ENCODE measurements at regions not wholly inside any gene's neighbourhood (a gene's known extent, or its start where the extent isn't known, plus 50 kb on each side); places are given as distances from the start of the nearest gene placed in this dataset.
A peak's percentile ranks its signal among the peaks of the same experiment; 100 is the strongest.

DNA sequence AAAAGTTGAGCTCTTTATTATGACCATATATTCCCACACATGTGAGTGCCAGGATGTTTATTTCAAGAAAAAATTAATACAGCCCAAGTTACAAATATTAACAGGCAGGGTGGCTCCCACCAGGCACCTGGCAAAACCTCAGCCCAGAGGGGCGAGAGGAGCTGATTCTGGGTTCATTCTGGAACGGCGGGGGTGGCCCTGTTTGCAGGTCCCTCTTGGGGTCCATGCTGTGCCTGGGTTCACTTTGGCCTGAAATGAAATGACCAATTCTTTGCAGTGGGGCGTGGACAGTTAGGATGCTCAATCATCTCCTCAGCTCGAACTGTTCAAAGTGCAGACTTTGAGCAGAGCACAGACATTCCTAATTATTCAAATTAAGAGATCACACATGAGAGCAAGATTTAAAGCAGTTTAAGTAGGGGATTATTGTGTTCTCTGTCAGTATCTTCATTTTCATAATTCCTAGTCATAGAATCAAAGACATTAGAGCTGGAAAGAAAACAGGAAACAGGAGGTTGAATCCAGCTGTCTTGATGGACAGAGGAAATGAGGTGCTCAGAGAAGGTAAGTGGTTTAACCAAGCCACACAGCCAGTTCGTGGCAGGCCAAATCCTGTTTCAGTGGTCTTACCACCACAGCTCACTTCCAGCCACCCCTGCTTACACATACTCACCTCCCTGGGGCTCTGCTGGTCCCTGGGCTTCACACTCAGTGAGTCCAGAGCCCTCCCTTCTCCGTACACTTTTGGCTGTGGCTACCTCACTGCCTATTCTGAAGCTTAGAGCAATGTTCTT lies 363.9 kb upstream of the TNRC6C start:
- intact Hi-C loops (cut with DNase I) = no loop called here
- DNase-seq = no peak

DNA sequence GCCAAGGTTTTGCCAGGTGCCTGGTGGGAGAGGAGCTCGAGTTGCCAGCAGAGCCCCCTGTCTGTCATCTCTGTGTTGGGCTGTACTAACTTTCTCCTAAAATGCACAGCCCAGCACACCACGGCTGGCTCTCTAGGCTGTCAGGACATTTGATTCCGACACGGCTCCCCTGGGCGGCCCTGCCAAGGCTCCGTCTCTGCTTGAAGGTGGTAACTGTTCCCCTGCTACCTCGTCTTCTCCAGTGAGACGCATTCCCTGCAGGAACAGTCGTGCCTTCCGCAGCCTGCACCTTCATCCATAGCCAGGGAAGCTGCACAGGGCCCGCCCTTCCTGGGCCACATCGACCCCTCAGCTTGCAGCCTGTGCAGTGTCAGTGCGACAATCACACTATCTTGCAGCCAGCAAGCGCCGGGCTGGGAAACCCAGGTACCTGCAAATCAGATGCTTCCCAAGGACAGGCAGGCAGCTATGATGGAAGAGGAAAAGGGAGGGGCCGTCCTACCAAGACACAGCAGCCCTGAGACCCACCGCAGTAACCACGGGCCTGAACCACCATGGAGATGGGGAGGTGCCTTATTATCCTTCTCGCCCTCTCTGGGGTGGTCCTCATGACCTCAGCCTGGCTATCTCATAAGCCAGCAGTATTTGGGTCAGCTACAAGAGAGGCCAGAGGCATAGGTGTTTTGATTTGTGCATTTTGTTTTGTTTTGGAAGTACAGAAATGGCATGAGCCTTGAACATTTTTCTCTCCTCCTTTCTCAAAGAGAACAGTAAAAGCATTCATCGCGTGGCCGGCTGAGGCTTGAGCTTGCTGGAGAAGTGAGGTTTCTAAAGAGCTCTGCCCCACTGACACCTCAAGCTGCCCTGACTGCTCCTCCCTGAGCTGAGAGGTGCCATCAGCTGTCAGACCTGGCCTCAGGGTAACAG lies 361.7 kb upstream of the TNRC6C start:
- intact Hi-C loops (cut with DNase I) = no loop called here

DNA sequence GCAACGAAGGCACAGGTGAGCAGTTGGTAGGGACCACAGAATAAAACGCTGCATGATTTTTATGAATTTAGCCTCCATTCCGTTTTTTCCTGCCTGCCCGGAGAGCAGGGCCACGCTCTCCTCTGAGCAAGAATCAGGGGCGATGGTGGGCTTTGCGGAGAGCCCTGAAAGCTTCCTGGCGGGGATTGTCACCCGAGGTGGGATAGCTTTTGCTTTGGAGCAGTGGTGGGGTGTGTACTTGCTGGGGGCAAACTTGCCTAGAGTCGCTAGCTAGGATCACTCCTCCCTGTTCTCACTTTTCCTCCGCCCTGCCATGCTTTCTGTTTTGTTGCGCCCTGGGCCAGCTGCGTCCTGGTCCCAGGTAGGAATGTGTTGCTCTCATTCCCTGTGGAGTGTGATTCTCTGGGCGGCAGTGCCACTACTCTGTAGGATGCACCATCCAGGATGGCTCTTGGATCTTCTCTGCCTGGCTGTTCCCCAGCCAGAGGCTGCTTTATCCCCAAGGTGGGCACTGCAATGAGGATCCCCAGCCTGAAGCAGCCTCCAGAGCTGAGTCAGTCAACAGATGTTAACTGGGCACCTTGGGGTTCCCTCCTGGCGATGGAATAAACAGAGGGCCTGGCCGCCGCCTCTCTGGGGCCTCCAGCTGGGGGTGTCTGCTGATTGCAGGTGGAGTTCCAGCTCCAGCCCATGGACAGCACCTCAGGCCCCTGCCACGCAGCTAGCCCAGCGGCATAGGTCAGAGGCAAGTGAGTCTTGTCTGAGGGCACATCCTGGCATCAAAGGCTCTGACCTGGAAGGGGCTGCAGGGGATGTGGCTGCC lies 360.9 kb upstream of the TNRC6C start:
- peak in 1 of 10 donors; percentile 69 for DNase-seq
- intact Hi-C loops (cut with DNase I) = no loop called here

More for the DNA sequence above, 361.7 kb upstream of the TNRC6C start:
- DNase-seq = peak in 1 of 10 donors; percentile 69

DNA sequence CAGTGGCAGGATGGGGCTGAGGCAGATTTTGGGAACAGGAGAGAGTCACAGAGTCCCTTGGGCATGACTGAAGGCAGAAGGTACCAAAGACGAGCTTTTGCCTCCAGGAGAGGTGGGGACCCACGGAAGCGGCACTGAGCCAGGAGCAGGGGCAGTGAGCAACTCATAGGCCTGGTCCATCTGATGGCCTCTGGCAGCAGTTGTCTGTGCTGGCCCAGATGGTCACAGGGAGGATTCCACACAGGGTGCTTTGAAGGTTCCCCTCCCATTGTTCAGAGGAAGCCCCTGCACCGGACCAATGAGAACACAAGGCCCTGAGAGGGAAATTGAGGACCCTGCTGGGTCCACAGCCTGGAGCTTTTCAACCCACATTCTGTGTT lies 360.3 kb upstream of the TNRC6C start:
- intact Hi-C loops (cut with DNase I) = no loop called here
- DNase-seq = no peak

DNA sequence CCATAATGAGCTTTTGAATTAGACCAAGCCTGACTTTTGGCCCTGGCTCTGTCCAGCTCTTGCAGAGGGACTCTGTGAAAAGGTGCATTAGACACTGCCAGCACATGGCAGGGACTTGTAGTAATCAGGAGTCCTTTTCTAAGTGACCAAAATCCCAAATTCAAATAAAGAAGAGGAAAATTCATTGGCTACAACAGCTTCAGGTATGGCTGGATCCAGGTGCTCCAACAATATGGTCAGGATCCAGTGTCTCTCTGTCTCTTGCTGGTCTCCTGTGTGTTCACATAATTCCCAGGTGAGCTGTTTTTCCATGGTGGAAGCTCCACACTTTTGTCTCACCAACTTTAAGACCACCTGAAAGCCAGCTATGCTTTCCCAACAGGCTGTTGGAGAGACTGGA lies 358.8 kb upstream of the TNRC6C start:
- DNase-seq = no peak

DNA sequence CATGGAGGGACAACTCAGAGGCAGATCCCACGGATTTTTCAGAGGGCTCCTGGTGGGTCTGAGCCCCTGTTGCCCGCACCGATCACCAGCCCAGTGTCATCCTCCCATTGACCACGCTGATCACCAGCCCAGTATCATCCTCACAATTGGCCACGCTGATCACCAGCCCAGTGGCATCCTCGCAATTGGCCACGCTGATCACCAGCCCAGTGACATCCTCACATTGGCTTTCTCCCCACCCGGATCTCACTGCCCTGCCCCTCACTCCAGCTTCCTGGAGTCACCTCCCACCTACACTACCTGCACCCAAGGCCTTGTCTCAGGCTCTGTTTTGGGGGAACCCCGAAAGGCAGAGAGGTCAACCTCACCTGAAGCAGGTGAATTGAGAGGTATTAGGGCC lies 358.2 kb upstream of the TNRC6C start:
- intact Hi-C loops (cut with DNase I) = no loop called here
- no peak for DNase-seq

More for the DNA sequence above, 358.8 kb upstream of the TNRC6C start:
- intact Hi-C loops (cut with DNase I) = no loop called here

DNA sequence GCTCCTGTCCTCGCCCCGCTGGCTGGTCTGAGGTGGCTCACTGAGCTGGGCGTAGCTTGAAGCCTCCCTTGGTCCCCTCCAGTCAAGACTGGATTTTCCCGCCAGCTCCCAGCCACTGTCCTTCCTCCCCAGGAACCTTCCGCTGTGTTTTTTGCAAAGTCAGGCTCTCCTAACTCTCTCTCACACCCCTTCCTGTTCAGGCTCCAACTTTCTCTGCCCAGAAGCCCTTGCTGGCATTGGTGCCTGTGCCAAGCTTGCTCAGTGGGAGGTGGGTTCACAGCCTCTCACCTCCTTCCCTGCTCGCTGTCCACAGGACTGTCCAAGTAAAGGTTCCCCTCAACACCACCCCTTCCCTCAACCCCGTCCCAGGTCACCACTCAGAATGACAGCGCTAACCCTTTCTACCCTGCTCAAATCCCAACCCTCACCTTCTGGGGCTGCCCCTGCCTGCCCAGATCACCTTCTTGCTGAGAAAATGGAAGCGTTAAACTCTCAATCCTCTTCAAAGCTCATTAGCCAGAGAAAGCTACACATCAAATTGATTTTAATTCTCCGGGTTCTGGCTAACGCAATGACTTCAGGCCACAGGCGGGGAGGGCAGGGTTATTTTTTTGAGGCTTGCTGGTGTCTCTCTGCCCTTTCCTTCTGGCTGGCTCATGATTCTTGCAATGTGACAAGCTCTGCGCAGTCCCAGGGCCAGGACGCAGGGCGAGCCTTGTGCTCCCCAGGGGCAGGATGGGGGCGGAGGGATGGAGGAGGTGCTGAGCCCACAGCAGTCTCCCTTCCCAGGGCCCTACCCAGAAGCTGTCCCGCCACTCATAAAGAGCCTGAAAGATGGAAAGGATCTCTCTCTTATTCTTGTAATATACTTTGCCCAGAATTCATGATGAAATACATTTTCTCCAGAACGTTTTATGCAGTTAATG lies 357.2 kb upstream of the TNRC6C start:
- no peak for DNase-seq
- intact Hi-C loops (cut with DNase I) = no loop called here

DNA sequence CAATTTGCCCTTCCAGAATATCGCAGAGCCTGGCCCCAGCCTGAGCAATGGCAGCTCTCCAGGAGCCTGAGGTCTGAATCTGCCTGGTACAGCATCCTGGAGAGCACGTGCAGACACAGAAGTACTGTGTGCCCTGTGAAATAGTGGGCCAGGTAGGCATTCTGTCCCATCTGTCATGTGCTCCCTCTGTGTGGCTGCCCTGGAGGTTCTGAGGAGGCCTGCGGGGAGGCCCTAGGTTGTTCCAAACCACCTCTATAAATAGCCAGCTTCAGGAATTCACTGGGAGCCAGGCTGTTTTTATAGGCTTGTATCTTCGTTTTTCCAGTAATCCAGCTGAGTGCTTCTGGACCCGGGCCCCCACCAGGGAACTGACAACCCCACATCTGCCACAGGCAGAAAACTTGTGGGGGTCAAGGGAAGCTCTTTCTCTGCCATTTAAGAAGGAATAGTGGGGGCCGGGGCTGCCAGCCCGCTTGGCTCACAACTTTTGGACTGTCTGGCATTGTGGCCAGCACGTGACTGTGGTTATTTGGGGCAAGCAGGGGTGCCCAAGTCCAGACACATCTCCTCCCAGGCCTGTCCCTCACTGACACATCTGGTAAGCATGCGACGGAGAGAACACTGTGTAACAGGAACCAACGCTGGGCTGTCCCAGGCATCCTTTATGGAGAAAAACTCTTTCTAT lies 356.3 kb upstream of the TNRC6C start:
- DNase-seq = no peak
- intact Hi-C loops (cut with DNase I) = no loop called here

DNA sequence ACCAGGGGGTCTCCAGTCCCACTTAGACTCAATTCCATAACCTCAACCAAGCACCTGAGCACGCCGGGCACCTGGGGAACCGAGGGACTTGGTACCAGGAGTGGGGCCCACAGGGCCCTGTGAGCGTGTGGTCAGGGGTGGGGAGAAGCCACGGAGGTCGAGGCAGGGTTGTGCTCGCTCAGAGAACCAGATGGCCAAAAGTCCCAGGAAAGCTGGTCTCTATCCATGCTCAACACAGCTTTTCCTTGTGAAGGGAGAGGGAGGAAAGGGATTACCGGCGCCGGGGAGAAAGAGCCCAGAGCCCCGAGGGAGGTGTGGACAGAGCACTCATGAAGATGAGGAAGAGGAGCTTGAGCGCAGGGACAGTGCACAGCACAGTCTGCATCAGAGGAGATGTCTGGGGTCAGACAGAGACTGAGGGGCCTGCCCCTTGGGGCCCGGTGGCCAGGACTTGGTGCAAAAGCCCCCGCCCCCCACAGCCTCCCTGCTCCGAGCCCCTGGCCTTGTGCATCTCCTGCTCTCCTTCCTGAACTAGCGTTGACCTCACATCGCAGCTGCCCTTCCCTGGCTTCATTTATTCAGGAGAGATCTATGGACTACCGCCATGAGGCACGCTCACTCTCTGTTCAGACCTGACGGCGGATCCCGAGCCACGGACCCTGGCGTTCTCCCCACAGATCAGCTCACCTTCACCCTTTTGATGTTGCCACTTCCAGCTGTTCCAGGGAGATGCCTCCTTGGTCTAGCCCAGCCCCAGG lies 355.4 kb upstream of the TNRC6C start:
- intact Hi-C loops (cut with DNase I) = no loop called here
- no peak for DNase-seq

DNA sequence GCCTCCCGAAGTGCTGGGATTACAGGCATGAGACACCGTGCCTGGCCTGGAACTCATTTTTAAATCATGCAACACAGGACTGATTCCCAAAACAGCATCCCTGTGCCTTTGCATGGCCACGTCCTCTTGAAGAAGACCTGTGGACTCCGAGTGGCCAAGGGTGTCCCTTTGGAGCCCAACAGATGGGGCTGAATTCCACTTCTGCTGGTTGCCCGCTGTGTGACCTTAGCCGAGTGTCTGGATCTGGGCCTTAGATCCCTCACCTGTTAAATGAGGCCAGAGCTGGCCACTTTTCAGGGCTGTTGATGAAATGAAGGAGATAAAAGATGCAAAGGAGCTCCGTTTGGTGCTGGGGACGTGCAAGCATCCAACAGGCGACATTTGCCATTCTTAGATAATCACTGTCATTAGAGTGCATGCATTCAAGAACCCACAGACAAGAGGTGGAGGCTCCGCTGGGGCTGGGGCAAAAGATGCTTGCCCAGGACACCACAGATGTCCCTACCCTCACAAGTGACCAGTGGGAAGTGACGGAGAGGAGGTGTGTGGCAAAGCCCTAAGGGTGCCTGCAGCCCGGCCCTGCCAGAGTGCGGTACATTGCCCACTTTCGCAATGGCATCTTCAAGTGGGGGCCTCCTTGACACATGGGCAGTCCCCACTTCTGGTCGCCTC lies 354.1 kb upstream of the TNRC6C start:
- intact Hi-C loops (cut with DNase I) = no loop called here
- DNase-seq = no peak

DNA sequence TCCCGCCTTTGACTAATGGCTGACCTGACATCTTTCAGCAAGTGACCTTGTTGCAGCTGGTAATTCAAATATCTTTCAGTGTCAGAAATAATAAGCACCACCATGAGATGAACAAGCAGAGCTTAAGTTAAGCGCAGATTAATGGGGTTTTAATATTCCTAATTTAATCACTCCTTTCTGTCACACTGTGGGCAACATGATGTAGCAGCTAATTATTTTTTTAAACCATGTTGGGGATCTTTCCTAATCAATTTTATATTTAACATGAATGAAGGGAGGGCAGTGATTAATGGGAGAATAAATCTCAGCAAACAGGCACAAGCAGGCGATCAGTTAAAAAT lies 353.6 kb upstream of the TNRC6C start:
- DNase-seq = no peak
- intact Hi-C loops (cut with DNase I) = no loop called here

DNA sequence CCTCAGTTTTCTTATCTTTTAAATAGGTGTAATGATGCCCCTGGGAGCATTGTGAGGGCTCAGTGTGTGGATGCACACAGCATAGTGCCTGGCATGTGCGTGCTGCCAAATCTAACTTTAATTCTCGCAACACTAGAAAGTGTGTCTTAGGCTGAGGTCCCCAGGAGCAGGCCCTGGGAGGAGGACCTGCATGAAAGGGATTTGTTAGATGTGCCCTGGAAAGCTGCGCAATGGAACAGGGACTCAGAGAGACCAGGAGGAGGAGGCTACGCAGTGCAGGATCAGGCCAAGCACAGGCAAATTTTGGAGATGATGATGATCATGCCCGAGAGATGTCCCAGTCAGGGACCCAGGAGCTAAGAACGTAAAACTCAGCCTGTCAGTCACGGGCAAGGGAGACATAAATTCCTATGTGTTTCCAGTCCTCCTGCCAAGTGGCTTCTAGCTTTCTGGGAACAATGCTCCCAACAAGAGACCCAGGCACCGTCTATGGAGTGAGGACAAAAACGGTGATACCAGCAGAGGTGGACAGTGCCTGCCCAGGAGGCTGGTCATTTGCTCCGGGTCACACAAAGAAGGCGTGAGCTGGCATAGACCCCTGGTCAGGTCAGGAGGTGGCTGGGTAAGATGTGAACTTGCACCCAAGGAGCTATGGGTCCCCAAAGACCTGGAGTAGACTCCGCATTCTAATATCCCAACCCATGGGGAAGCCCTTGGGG lies 352.2 kb upstream of the TNRC6C start:
- DNase-seq = no peak
- intact Hi-C loops (cut with DNase I) = no loop called here

DNA sequence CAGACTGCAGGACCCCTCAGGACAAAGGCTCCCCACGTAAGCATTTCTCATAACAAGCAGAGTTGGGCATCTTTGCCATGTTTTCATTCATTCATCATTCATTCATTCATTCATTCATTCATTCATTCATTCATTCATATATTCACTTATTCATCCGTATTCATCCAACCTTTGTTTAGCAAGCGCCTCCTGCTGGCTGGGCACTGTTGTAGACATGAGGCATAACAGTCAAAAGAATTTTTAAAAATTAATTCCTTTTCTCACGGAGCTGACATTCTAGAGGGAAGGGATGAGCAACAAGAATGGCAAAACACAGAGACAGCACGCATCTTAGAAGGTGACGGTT lies 351.7 kb upstream of the TNRC6C start:
- intact Hi-C loops (cut with DNase I) = no loop called here

DNA sequence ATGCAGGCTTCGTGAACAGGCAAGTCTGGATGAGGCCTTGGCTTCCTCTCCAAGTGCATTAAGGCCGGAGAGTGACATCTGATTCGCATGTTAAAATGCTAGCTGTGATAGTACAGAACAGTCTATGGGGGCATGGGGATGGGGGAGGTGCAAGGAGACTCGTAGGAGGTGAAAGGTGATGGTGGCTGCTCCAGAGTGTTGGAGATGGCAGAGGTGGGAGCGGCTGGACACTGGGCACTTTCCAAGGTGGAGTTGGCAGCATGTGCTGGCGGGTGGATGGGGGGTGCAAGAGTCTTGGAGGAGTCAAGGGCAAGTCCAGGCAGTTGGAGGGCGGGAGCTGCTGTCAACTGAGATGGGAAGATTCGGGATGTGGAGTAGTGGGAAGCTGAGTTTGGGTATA lies 350.9 kb upstream of the TNRC6C start:
- intact Hi-C loops (cut with DNase I) = no loop called here
- no peak for DNase-seq

More for the DNA sequence above, 351.7 kb upstream of the TNRC6C start:
- DNase-seq = no peak

DNA sequence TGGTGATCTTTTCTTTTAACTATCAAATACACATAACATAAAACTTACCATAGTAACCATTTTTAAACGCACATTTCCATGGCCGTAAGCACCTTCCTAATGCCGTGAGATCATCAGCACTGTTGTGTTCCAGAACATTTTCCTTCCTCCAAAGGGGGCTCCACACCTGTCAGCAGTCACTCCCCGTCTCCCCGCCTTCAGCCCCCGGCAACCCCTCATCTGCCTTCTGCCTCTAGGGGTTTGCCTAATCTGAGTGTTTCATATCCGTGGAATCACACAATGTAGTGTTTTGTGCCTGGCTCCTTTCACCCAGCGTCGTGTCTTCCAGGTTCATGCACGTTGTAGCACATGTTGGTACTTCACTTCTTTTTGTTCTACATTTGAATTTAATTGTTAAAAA lies 350.1 kb upstream of the TNRC6C start:
- no peak for DNase-seq
- intact Hi-C loops (cut with DNase I) = no loop called here

DNA sequence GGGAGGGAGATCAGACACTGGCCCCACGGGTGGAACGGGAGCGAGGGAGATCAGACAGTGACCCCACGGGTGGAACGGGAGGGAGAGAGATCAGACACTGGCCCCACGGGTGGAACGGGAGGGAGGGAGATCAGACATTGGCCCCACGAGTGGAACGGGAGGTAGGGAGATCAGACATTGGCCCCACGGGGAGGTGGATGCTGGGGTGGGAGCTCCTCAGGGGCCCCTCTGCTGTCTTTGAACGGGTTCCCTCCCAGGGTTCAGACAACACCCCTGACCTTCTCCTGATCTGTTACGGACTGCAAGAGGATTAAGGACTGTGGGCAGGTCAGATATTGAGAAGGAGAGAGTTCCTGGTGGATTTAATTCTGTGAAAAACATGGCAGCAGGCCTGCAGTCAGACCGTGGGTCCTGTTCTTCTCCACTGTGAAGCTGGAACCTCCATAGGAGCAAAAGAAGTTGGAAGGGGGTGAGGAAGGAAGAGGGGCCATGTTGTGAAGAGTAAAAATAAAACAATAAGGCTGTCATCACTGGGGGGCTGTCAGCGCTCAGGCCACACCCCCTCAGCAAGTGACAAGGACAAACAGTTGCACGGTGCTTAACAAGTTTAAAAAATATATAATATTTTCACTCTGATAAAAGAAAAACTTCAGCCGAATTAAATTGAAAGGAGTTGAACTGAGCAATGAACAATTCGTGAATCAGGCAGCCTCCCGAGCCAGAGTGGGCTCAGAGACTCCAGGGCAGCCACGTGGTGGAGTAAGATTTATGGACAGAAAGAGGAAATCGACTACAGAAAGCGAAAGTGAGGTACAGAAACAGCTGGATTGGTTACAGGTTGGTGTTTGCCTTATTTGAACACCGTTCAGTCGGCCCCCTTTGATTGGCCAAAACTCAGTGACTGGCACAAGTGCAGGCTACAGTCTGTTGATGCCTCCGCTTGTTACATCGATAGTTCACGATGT lies 348.7 kb upstream of the TNRC6C start:
- intact Hi-C loops (cut with DNase I) = no loop called here

More for the DNA sequence above, 348.7 kb upstream of the TNRC6C start:
- no peak for DNase-seq
